NCI-H2107 (cell line): ENCODE measurements at regions not wholly inside any gene's neighbourhood (a gene's known extent, or its start where the extent isn't known, plus 50 kb on each side); places are given as distances from the start of the nearest gene placed in this dataset.
"Not testable (repeated sequence)": the region's sequence is repeated elsewhere in the genome, so short reads cannot be mapped to it uniquely, and the experiment has no call there.

Experiments
- DNase-seq: peaks from one replicate; lab custom pipeline; 2025; lab: John Stamatoyannopoulos, UW

DNA sequence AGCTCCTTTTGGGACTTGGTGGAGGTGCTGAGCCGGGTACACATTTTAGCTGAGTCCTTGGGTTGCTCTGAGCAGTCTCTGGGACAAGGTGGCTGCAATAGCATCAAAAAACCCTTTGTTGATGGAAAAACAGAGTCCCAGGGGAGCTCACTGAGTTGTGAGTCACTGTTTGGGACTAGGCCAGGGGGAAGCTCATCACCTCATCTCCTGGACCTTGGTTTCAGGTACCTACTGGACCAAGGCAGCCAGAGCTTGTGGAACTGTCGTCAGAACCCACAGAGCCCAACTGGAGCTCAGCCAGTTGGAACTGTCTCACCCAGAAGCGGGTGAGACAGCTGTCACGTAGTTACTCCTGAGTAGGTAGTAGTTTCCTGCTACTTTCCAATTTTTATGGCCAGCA lies 146.7 kb downstream of the HLX start:
- no peak for DNase-seq

DNA sequence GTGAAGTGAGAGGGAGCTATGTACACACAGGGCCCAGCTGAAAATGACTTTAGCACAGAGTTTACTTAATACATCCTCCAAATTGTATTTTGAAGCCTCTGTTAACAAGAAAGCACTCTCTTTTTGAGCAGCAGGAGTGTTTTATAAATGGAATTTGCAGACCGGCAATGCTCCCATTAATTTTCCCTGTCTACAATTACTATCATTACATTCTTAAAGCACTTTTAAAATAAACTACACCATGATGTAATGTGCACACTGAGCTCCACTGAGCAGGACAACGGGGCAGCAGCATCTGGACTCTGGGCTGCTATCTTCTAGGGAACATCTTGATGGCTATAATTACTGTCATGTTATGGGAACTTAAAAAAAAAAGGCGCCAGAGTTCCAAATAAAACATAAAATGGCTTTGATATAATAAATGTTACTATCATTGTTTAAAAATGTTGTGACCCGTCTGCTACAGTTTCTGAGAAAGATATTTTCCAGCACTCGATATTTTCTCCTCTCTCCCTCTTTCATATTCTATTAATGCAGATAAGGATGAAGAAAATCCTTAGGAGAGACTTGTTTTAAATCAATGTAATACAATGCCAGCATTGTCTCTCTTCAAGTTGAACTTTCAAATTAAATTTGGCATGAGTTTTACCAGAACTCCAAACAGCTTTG lies 150.9 kb downstream of the HLX start:
- DNase-seq = no peak

DNA sequence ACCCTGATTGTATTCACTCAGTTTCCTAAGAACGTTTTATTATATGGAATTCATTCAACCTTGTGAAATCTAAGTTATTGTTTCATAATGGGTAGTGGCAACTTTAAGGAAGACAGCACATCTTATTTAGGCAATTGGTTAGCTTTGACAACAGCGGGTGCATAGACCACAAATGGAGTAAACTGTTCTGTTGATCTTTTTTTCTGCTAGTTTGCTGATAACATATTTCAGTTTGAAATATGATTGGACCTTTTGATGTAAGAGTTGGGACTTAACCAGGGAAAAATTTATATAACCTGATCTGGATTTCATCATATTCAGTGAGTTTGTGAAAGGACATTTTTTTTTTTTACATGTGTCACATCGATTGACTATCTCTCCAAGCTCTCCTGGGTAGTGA lies 151.7 kb downstream of the HLX start:
- no peak for DNase-seq

DNA sequence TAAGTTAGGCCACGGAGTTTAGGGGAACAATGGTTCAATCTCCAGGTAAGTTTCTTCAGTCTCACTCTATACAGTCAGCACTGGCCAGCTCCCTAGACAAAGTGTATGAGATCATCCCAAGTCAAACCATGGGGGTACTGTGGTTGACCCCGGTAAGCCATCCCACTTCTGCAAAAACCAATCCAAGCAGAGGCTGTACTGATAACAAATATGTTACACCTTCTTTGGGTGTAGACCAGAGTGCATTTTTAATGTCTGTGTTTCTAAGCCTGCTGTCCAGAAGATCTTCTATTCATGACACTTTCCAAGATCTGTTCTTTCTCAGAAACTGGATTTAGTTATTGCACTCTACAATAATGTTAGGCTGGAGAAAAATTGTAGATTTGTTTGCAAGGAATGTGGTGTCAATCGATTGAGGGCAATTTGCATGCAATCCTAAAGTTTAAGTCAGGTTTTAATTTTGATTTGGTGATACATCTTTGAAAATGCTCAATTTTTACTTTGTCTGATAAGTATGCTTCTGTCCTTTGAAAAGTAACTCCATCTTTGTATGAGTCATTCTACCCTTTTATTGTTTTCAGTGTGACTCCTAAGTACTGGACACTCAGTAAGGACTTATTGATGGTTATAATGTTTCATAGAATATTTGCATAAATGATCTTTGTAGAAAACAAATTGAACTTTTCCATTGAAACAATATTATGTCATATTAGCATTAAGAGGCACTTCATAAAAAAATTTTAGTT lies 152.4 kb downstream of the HLX start:
- no peak for DNase-seq

DNA sequence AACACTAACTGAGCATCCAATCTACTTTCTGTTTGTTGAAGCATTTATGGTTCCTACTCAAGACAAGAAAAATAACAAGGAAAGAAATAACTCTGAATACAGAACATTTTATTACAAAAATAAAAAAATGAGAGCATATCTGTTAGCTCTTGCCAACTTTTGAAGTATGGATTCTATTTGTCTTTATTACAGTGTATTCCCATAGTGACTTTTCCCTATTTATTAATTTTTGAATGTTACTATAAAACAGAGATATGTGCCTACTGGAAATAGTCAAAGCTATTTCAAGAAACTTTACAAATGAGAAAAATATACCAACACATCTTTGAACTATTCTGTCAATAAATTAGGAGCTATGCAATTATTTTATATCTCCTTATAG lies 153.0 kb downstream of the HLX start:
- DNase-seq = no peak

DNA sequence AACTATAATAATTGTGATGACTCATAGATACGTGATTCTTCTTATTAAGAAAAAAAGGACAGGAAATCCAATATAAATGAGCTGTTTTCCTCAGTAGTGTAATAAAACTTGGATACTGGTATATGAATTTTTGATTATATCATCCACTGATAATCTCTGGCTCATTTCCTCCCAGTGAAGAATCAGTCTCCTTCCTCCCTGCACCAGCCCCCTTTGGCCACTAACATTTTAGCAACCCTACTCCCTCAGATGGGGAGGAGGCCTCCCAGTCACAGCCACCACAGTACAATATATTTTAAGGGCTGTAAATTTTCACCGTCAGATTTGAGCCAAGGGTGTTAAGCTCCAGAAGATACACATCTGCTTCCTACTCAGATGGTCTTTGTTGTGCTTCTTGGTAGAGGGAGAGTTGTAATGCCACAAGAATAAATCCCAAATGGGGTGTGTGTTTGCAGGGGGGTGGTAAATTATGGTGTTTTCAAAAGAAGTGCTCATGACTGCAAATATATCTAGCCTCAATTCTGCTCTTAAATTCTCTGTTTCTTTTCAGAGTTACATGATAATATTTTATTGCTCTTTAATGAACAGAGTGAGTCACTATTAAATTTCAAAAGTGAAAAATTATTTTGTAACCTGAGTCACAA lies 153.5 kb downstream of the HLX start:
- no peak for DNase-seq

DNA sequence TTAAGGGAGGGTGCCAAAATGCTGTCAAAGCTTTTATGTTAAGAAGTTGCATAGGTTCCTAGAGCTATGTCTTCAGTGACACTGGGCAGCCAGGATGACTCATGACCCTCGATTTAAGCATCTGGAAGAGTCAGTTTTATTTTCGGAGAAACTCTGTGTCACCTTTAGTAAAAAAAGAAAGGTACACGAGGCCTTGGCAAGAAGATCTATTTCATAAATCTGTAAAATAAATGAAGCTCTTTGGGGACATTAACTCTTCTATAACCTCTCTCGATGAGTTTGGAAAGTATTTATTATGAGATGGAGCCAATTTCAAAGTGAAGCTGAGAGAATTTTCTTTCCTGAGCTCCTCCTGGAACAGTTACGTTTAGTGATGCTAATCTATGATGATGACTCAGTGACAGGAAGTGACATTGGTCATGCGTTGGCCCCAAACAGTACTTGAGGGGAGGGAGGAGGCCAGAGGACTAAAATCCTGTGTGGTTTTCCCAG lies 156.5 kb downstream of the HLX start:
- no peak for DNase-seq

DNA sequence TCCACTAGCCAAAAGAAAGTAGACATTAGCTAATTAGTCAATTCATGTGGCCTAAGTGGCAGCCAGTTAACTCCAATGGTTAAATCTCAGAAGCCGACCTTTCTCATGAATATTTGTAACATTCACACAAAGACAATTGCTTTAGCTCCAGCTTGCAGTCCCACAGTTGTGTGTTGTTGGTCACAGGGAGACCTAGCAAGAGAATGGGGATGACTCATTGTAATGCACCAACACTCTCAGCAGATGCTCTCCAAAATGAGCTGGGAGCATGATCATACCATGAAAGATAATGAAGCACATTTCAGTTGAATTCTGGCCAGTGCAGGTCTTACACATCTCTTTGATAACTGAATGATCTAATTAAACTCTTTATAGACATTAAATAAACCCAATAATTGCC lies 160.4 kb downstream of the HLX start:
- DNase-seq = no peak

DNA sequence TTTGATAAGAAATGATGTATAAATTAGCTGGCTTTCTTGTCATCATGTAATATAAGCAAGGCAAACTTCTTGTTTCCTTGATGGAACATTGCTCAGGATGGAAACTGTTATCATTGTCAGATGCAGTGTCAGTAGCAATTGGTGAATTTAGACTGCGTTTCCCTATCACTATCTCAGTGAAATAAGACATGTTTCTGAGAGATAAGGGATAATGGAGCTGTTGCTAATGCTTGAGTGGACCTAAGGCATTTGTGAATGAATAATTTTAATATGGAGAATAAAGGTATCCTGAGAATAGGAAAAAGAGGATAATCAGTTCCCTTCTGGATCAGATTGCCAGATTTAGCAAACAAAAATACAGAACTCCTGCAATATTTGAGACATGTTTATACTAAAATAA lies 160.9 kb downstream of the HLX start:
- DNase-seq = no peak

DNA sequence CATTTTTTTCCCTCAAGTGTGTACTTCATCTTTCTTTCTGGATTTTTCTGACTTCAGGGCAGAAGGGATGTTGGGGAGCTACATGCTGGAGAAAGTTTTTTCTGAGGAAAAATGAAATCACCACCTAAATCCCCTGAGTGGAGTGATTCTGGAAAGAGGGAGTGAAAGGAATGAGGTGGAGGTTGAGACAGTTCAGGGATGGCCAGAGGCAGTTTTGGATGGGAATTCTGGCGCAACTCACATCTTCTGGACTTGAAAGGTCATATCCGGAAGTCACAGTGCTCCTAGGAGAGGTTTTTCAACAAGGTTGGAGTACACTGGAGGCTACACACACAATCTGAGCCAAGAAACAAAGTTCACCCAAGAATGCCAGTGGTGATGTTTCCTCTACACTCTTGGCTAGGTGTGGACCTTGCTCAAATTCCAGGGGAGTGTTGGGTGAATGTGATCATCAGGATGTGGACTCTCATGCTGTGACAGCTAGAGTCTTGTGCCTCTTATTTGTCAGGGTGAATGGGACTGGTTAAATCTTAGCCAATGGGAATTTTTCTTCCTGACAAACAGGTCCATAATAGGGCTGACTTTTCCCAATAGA lies 161.5 kb downstream of the HLX start:
- no peak for DNase-seq

DNA sequence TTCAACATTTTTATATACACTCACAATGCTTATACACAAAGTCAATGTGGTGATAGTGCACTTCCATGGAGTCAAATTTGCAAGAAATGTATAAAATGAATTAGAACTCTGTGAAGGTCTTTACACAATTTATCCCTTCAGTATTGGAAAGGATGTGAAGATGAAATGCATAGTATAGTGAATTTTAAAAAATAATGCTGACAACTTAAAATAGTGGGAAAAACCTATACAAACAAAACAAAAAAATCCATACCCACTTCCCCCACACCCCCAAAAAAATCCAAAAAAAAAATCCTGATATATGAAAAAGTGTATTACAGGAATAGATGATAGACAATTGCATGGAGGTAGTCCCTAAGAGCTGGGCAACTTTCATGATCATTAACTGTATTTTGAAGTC lies 165.3 kb downstream of the HLX start:
- no peak for DNase-seq

DNA sequence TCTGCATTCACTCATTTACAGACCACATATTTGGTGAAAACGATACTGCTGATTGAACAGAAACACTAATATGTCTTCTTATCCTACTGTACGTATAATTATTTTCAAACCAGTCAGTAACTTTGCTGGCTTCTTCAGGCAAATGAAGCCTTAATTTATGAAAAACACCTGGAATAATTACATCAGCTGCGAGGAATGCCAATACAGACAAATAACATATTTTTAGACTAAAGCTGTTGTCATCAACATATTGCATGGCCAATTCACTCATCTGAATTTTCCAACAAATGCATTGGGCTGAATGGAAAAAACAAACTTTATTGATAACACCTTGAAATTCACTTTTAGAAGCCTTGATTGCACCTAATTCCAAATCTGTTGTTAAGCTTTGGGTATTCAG lies 165.9 kb downstream of the HLX start:
- no peak for DNase-seq

DNA sequence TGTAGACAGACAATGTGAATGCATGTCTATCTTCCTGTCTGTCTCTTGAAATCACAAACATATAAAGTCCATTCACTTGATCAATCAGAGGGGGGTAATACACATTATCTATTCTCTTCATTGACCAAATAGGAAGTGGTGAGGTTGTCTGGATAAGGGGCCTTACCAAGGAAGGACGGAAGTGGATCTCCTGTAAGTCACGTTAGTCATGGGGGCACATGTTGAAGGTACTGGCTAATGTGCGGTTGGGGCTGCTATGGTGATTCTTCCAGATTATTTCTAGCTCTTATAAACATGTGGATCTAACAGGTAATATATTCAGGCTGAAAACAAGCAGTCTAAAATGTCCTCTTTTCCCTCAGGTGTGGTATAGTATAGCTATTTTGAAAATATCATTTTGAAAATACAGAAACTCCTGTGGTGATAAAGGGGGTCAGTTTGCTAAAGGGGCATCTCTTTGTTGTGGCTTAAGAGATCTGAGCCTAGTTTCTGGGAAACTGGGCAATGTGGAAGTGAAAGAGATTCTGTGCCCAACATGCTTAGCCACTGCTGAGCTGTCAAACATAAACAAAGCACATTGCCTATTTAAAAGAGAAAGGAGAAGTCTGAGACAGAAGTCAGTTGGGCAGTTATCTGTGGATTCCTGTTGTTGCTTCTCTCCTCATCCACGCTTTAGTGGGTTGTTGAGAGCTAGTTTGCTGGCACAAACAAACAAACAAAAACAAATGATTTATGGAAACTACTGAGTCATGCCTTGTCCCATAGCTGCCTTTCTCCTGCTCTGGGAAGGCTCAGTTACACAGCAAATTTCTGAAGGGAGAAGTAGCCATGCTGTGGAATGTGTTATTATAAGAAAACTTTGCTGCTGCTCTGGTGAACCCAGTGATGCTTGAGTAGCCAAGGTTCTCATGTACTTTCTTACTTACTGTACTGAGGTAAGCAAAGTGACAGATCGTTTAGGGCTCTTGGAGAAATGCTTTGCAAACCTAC lies 166.9 kb downstream of the HLX start:
- no peak for DNase-seq

DNA sequence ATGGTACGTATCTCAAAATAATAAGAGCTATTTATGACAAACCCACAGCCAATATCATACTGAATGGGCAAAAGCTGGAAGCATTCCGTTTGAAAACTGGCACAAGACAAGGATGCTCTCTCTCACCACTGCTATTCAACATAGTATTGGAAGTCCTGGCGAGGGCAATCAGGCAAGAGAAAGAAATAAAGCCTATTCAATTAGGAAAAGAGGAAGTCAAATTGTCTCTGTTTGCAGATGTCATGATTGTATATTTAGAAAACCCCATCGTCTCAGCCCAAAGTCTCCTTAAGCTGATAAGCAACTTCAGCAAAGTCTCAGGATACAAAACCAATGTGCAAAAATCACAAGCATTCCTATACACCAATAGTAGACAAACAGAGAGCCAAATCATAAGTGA lies 172.1 kb downstream of the HLX start:
- not testable (repeated sequence) for DNase-seq

DNA sequence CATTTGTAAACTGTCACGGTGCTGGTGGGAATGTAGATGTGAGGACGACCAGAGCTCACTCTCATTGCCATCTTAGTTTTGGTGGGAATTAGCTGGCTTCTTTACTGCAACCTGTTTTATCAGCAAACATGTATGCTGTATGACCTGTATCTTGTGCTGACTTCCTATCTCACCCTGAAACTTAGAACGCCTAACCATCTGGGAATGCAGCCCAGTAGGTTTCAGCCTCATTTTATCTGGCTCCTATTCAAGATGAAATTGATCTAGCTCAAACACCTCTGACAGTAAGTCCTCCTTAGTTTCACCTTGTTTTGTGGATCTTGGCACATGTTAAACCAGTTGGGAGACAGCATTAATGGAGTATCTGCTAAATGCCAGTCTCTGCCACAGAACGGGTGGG lies 174.6 kb downstream of the HLX start:
- DNase-seq = no peak

DNA sequence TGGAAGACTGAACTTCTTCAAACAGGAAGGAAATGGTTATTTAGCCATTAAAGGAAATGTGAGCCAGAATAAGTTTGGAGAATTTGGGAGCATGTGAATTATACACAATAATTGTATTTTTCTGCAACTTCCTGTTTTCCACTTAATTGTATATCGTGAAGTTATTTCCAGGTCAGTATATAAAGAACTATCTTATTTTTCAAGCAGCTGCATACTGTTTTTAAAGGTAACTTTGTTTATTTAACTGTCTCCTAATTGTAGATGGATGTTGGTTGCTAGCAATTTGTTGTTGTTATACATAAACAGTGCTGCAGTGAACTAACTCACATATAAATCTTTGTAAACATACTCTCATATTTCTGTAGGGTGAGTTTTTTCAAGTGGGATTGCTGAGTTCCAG lies 180.3 kb downstream of the HLX start:
- DNase-seq = no peak

DNA sequence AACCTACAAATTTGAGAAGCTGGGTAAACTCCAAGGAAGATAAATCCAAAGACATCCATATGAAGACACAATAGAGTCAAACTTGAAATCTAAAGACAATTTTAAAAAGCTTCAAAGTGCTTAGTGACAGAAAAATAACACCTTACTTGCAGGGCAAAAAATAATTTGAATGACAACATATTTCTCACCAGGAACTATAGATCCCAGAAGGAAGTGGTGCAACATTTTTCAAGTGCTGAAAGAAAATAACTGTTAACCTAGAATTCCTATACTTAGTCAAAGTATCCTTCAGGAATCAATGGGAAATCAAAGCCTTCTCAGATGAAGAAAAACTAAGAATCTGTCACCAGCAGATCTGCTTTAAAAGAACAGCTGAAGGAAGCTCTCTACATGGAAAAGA lies 184.4 kb downstream of the HLX start:
- no peak for DNase-seq

DNA sequence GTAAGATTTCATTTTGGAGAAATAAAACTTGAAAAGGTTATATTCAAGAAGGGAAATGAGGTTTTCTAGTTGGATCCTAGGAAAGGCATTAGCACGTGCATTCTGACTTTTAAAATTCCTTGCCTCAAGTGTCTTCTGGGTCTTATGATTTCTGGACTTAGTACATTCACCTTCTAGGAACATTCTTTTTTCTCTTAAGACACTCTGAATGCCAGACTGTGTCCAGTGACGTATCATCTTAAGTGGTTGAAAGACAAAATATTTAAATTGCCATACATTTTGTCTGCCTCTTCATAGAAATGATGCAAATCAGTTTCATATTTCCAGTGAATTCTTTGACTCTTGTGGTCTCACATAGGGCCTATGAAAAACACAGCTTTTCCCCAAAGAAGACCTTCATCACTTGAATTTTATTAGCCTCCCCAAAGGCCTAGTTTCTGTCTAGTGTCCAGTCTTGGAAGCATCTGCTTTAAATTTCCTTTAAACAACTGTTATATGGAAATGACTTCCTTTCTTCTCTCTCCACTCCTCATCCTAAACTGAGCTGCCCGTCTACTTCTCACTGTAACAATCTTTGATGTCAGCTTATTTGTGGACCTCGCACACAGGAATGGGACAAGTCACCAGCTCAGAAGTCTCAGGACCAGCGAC lies 187.2 kb downstream of the HLX start:
- DNase-seq = no peak

DNA sequence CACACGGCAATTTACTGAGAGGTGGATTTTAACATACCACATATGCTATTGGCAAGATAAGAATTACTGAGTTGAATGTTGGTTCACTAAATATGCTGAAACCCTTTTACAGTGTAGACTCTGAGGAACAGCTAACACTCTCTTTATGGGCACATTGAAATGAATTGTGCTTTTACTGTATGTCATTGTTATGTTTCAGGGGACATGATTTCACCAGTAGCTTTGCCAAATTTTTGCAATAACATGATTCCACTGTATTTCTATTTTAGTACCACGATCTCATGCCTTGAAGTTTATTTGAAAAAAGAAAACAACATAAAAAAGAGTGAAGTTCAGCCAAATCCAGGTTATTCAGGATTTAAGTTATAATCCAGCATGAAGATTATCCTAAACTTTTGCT lies 188.5 kb downstream of the HLX start:
- no peak for DNase-seq

DNA sequence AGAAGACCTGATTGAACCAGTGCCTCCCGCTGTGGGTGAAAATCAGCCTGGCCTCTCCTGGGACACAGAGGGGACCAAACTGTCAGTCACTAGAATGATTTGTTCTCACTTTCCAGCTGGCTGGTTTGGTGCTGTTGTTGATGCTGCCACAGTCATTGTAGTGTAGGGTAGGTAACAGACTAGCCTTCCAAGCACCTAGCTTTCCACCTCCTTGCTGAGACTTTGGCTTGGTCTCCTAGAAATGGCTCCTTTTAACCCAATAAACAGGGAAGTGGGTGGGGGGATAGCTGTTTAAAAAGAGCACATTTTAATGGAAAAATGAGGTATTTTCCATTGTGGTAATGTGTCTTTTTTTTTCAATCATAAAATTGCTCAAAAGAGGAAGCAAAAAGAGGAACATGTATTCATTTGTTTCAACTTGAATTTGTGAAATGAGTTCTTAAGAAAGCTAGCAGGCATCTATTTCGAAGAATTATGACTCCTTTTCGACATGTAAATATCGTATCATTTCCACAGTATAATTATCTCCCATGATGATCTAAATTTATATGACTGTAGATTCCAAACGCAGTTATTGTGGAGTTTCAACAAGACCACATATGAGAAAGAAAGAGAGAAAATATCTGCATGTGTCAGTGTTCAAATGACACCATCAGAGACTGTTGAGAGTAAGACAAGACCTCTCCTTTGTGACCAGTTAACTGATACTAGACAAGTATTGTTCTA lies 190.1 kb downstream of the HLX start:
- DNase-seq = no peak

DNA sequence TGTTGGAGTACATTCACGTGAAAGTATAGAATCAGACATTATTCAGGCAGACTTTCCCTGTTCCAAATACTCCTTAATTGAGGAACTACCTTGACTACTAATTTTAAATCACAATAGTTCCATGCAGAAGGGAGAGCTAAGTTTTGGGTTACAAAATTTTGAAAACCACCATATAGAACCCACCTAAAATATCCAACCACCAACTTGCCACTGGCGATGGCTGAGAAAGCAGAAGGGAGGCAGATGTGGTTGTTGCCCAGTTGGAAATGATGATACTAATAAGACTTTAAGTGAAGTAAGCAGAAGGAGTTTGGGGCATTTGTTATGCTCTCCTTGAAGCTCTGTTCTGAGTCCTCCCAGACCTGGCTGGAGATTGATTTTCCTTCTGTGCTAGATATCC lies 190.7 kb downstream of the HLX start:
- no peak for DNase-seq
